ENCODE measurements at regions not wholly inside any gene's neighbourhood (a gene's known extent, or its start where the extent isn't known, plus 50 kb on each side); places are given as distances from the start of the nearest gene placed in this dataset.

- H3K79me2 ChIP-seq (replicated peaks; ENCODE audit: insufficient read depth, low read length): no peaks in the 10 kb centered on the region
- H3K27ac ChIP-seq (ENCODE audit: low read length): peak overlapping the region; percentile 6
- H3K9ac ChIP-seq (ENCODE audit: low read length): no peak overlapping the region
- no peaks in the 10 kb centered on the region for H3K9me3 ChIP-seq (ENCODE audit: low read length)
- H2AFZ ChIP-seq (ENCODE audit: low read depth, low read length): no peak overlapping the region
- H3K4me2 ChIP-seq (ENCODE audit: low read length): no peak overlapping the region
- no peaks in the 10 kb centered on the region for H3K27me3 ChIP-seq (ENCODE audit: insufficient read depth, low read depth, low read length)
- no peaks in the 10 kb centered on the region for H3K9me2 ChIP-seq (ENCODE audit: insufficient read depth, low read length)
- no peak for TF ChIP-seq MXI1 (conservative IDR thresholded peaks at IDR 0.05; ENCODE audit: poor library complexity, severe bottlenecking)
- TF ChIP-seq SMC3 (conservative IDR thresholded peaks at IDR 0.05; ENCODE audit: poor library complexity): no peak
- no peak for TF ChIP-seq TAF1 (IDR thresholded peaks at IDR 0.05; ENCODE audit: low read depth)
- no peak for TF ChIP-seq RAD21 (conservative IDR thresholded peaks at IDR 0.05)
- TF ChIP-seq CTCF (IDR thresholded peaks at IDR 0.05; ENCODE audit: poor library complexity, severe bottlenecking): no peak
- no peaks in the 10 kb centered on the region for H3F3A ChIP-seq (ENCODE audit: insufficient read depth, low read length, poor library complexity, severe bottlenecking)
- no peak overlapping the region for H3K4me3 ChIP-seq (ENCODE audit: low read length)
- H3K36me3 ChIP-seq (ENCODE audit: insufficient read depth, low read length): no peaks in the 10 kb centered on the region
- no peaks in the 10 kb centered on the region for H4K20me1 ChIP-seq (ENCODE audit: insufficient read depth)
These were observed 299.3 kb upstream of the ZFP64 start for GRCh38 chr20:52490711-52491430.

GRCh38 chr20:52484438-52484837 is 292.9 kb upstream of the ZFP64 start:
- no peak overlapping the region for H3K9ac ChIP-seq (ENCODE audit: low read length)
- peak overlapping the region; percentile 17 for H3K27ac ChIP-seq (ENCODE audit: low read length)
- peak overlapping the region; percentile 6 for H2AFZ ChIP-seq (ENCODE audit: low read depth, low read length)
- H3K36me3 ChIP-seq (ENCODE audit: insufficient read depth, low read length): no peaks in the 10 kb centered on the region
- no peak overlapping the region for H3K4me3 ChIP-seq (ENCODE audit: low read length)
- H3K4me2 ChIP-seq (ENCODE audit: low read length): no peak overlapping the region
- no peaks in the 10 kb centered on the region for H3K27me3 ChIP-seq (ENCODE audit: insufficient read depth, low read depth, low read length)
- no peaks in the 10 kb centered on the region for H3K9me2 ChIP-seq (ENCODE audit: insufficient read depth, low read length)
- no peak for TF ChIP-seq TAF1 (IDR thresholded peaks at IDR 0.05; ENCODE audit: low read depth)
- TF ChIP-seq SMC3 (conservative IDR thresholded peaks at IDR 0.05; ENCODE audit: poor library complexity): no peak
- TF ChIP-seq REST (IDR thresholded peaks at IDR 0.05; ENCODE audit: borderline replicate concordance): no peak
- TF ChIP-seq EP300 (conservative IDR thresholded peaks at IDR 0.05; ENCODE audit: poor library complexity, severe bottlenecking): no peak
- TF ChIP-seq MXI1 (conservative IDR thresholded peaks at IDR 0.05; ENCODE audit: poor library complexity, severe bottlenecking): no peak
- no peaks in the 10 kb centered on the region for H3K9me3 ChIP-seq (ENCODE audit: low read length)
- no peaks in the 10 kb centered on the region for H4K20me1 ChIP-seq (ENCODE audit: insufficient read depth)
- no peaks in the 10 kb centered on the region for H3K79me2 ChIP-seq (replicated peaks; ENCODE audit: insufficient read depth, low read length)
- no peaks in the 10 kb centered on the region for H3F3A ChIP-seq (ENCODE audit: insufficient read depth, low read length, poor library complexity, severe bottlenecking)

GRCh38 chr20:52483382-52483781 is 291.8 kb upstream of the ZFP64 start:
- TF ChIP-seq RAD21 (conservative IDR thresholded peaks at IDR 0.05) (no peak), POLR2AphosphoS5 (IDR thresholded peaks at IDR 0.05) (no peak), EP300 (conservative IDR thresholded peaks at IDR 0.05; ENCODE audit: poor library complexity, severe bottlenecking) (no peak), EZH2 (IDR thresholded peaks at IDR 0.05; ENCODE audit: borderline replicate concordance, insufficient read depth, low read length, poor library complexity, severe bottlenecking) (no peak)
- H3K36me3 ChIP-seq (ENCODE audit: insufficient read depth, low read length): no peaks in the 10 kb centered on the region
- no peaks in the 10 kb centered on the region for H3K9me2 ChIP-seq (ENCODE audit: insufficient read depth, low read length)
- no peaks in the 10 kb centered on the region for H3F3A ChIP-seq (ENCODE audit: insufficient read depth, low read length, poor library complexity, severe bottlenecking)
- no peaks in the 10 kb centered on the region for H3K27me3 ChIP-seq (ENCODE audit: insufficient read depth, low read depth, low read length)
- no peak overlapping the region for H3K27ac ChIP-seq (ENCODE audit: low read length)
- no peak overlapping the region for H3K4me3 ChIP-seq (ENCODE audit: low read length)
- H3K79me2 ChIP-seq (replicated peaks; ENCODE audit: insufficient read depth, low read length): no peaks in the 10 kb centered on the region
- no peaks in the 10 kb centered on the region for H4K20me1 ChIP-seq (ENCODE audit: insufficient read depth)
- no peak overlapping the region for H3K4me2 ChIP-seq (ENCODE audit: low read length)
- no peak overlapping the region for H2AFZ ChIP-seq (ENCODE audit: low read depth, low read length)
- no peak overlapping the region for H3K9ac ChIP-seq (ENCODE audit: low read length)
- H3K9me3 ChIP-seq (ENCODE audit: low read length): no peaks in the 10 kb centered on the region
